ENCODE measurements at regions not wholly inside any gene's neighbourhood (a gene's known extent, or its start where the extent isn't known, plus 50 kb on each side); places are given as distances from the start of the nearest gene placed in this dataset.

- no peaks in the 10 kb centered on the region for H3K79me1 ChIP-seq (ENCODE audit: low read length)
- no peak overlapping the region for H4K8ac ChIP-seq (ENCODE audit: low read depth, low read length)
- H4K12ac ChIP-seq (ENCODE audit: low read depth, low read length), result no peak overlapping the region
- H3K9ac ChIP-seq (ENCODE audit: low read length), result no peak overlapping the region
- no peak overlapping the region for H2BK12ac ChIP-seq (ENCODE audit: low read length)
- no peaks in the 10 kb centered on the region for H3K27me3 ChIP-seq (ENCODE audit: insufficient read depth, low read length)
- no peaks in the 10 kb centered on the region for H3K79me2 ChIP-seq (ENCODE audit: control insufficient read depth, insufficient read depth, low read length, poor library complexity)
- no peak for DNase-seq
- no peak overlapping the region for H3K4me3 ChIP-seq (ENCODE audit: low read depth, low read length)
- no peak overlapping the region for H2AFZ ChIP-seq (ENCODE audit: insufficient read depth, low read length, poor library complexity)
- no peaks in the 10 kb centered on the region for H3K9me3 ChIP-seq (ENCODE audit: insufficient read depth, low read depth, low read length)
- no peak overlapping the region for H2BK120ac ChIP-seq (ENCODE audit: insufficient read depth, low read length, poor library complexity)
- H3K14ac ChIP-seq (ENCODE audit: low read length), result no peak overlapping the region
- no peak overlapping the region for H4K91ac ChIP-seq (ENCODE audit: low read depth, low read length)
- no peak overlapping the region for H3K4me2 ChIP-seq (ENCODE audit: low read length)
- no peaks in the 10 kb centered on the region for H3K4me1 ChIP-seq (ENCODE audit: control insufficient read depth in 1 of 2, insufficient read depth in 2 of 2, low read length in 2 of 2)
- no peak overlapping the region for H3K27ac ChIP-seq (ENCODE audit: low read depth, low read length)
- no peak overlapping the region for H2BK5ac ChIP-seq (ENCODE audit: low read depth, low read length, poor library complexity)
- H3K18ac ChIP-seq (ENCODE audit: low read length), result no peak overlapping the region
- 100% methylated on average over 1 of the region's 2 CpGs for whole genome bisulfite sequencing (ENCODE audit: extremely low coverage, insufficient coverage, insufficient read length)
- no peaks in the 10 kb centered on the region for H3K36me3 ChIP-seq (ENCODE audit: control insufficient read depth in 1 of 2, insufficient read depth in 2 of 2, low read length in 2 of 2)
- H3K4ac ChIP-seq (ENCODE audit: low read depth, low read length), result no peak overlapping the region
- no peak overlapping the region for H2AK5ac ChIP-seq (ENCODE audit: low read length)
- H3K23ac ChIP-seq (ENCODE audit: low read length), result no peak overlapping the region
Measured at GRCh38 chr20:57857118-57857517, 147.3 kb upstream of the PMEPA1 start.

- no peak overlapping the region for H3K4me2 ChIP-seq (ENCODE audit: low read length)
- no peak overlapping the region for H2BK12ac ChIP-seq (ENCODE audit: low read length)
- no peaks in the 10 kb centered on the region for H3K79me2 ChIP-seq (ENCODE audit: control insufficient read depth, insufficient read depth, low read length, poor library complexity)
- no peaks in the 10 kb centered on the region for H3K9me3 ChIP-seq (ENCODE audit: insufficient read depth, low read depth, low read length)
- H2BK120ac ChIP-seq (ENCODE audit: insufficient read depth, low read length, poor library complexity), result no peak overlapping the region
- H3K27ac ChIP-seq (ENCODE audit: low read depth, low read length), result no peak overlapping the region
- H3K23ac ChIP-seq (ENCODE audit: low read length), result no peak overlapping the region
- DNase-seq, result no peak
- H3K4me3 ChIP-seq (ENCODE audit: low read depth, low read length), result no peak overlapping the region
- H3K36me3 ChIP-seq (ENCODE audit: control insufficient read depth in 1 of 2, insufficient read depth in 2 of 2, low read length in 2 of 2), result no peaks in the 10 kb centered on the region
- H2AK5ac ChIP-seq (ENCODE audit: low read length), result no peak overlapping the region
- no CpG with 5 or more reads among the region's 2 CpGs for WGBS (ENCODE audit: extremely low coverage, insufficient coverage, insufficient read length)
- H3K14ac ChIP-seq (ENCODE audit: low read length), result no peak overlapping the region
- H2BK5ac ChIP-seq (ENCODE audit: low read depth, low read length, poor library complexity), result no peak overlapping the region
- no peaks in the 10 kb centered on the region for H3K79me1 ChIP-seq (ENCODE audit: low read length)
- H4K12ac ChIP-seq (ENCODE audit: low read depth, low read length), result no peak overlapping the region
- H3K4ac ChIP-seq (ENCODE audit: low read depth, low read length), result no peak overlapping the region
- H3K18ac ChIP-seq (ENCODE audit: low read length), result no peak overlapping the region
- H2AFZ ChIP-seq (ENCODE audit: insufficient read depth, low read length, poor library complexity), result no peak overlapping the region
- H3K9ac ChIP-seq (ENCODE audit: low read length), result no peak overlapping the region
- H4K8ac ChIP-seq (ENCODE audit: low read depth, low read length), result no peak overlapping the region
- H3K4me1 ChIP-seq (ENCODE audit: control insufficient read depth in 1 of 2, insufficient read depth in 2 of 2, low read length in 2 of 2), result no peaks in the 10 kb centered on the region
- H4K91ac ChIP-seq (ENCODE audit: low read depth, low read length), result no peak overlapping the region
- no peaks in the 10 kb centered on the region for H3K27me3 ChIP-seq (ENCODE audit: insufficient read depth, low read length)
Measured at GRCh38 chr20:57856658-57857057, 146.8 kb upstream of the PMEPA1 start.

- Histone ChIP-seq H3K4ac (ENCODE audit: low read depth, low read length) (no peak overlapping the region), H3K27ac (ENCODE audit: low read depth, low read length) (no peak overlapping the region), H2BK5ac (ENCODE audit: low read depth, low read length, poor library complexity) (no peak overlapping the region), H3K4me2 (ENCODE audit: low read length) (no peak overlapping the region), H3K14ac (ENCODE audit: low read length) (no peak overlapping the region), H3K36me3 (ENCODE audit: control insufficient read depth in 1 of 2, insufficient read depth in 2 of 2, low read length in 2 of 2) (no peaks in the 10 kb centered on the region), H3K79me1 (ENCODE audit: low read length) (no peaks in the 10 kb centered on the region), H2BK12ac (ENCODE audit: low read length) (no peak overlapping the region), H2AFZ (ENCODE audit: insufficient read depth, low read length, poor library complexity) (no peak overlapping the region), H3K23ac (ENCODE audit: low read length) (no peak overlapping the region), H3K27me3 (ENCODE audit: insufficient read depth, low read length) (no peaks in the 10 kb centered on the region), H4K12ac (ENCODE audit: low read depth, low read length) (no peak overlapping the region), H3K4me1 (ENCODE audit: control insufficient read depth in 1 of 2, insufficient read depth in 2 of 2, low read length in 2 of 2) (no peaks in the 10 kb centered on the region), H2BK120ac (ENCODE audit: insufficient read depth, low read length, poor library complexity) (no peak overlapping the region), H3K79me2 (ENCODE audit: control insufficient read depth, insufficient read depth, low read length, poor library complexity) (no peaks in the 10 kb centered on the region), H4K91ac (ENCODE audit: low read depth, low read length) (no peak overlapping the region), H3K9me3 (ENCODE audit: insufficient read depth, low read depth, low read length) (no peaks in the 10 kb centered on the region), H4K8ac (ENCODE audit: low read depth, low read length) (no peak overlapping the region), H3K18ac (ENCODE audit: low read length) (no peak overlapping the region), H3K4me3 (ENCODE audit: low read depth, low read length) (no peak overlapping the region), H3K9ac (ENCODE audit: low read length) (no peak overlapping the region), H2AK5ac (ENCODE audit: low read length) (no peak overlapping the region)
- no peak for DNase-seq
- no CpG with 5 or more reads among the region's 4 CpGs for WGBS (ENCODE audit: extremely low coverage, insufficient coverage, insufficient read length)
Measured at GRCh38 chr20:57851796-57852195, 142.0 kb upstream of the PMEPA1 start.

- Histone ChIP-seq H3K27ac (ENCODE audit: low read depth, low read length) (no peak overlapping the region), H3K79me2 (ENCODE audit: control insufficient read depth, insufficient read depth, low read length, poor library complexity) (no peaks in the 10 kb centered on the region), H4K12ac (ENCODE audit: low read depth, low read length) (no peak overlapping the region), H2AK5ac (ENCODE audit: low read length) (no peak overlapping the region), H3K23ac (ENCODE audit: low read length) (no peak overlapping the region), H4K8ac (ENCODE audit: low read depth, low read length) (no peak overlapping the region), H2BK5ac (ENCODE audit: low read depth, low read length, poor library complexity) (no peak overlapping the region), H2BK120ac (ENCODE audit: insufficient read depth, low read length, poor library complexity) (no peak overlapping the region), H3K9me3 (ENCODE audit: insufficient read depth, low read depth, low read length) (no peaks in the 10 kb centered on the region), H3K4me1 (ENCODE audit: control insufficient read depth in 1 of 2, insufficient read depth in 2 of 2, low read length in 2 of 2) (no peaks in the 10 kb centered on the region), H3K4me2 (ENCODE audit: low read length) (no peak overlapping the region), H2AFZ (ENCODE audit: insufficient read depth, low read length, poor library complexity) (no peak overlapping the region), H4K91ac (ENCODE audit: low read depth, low read length) (no peak overlapping the region), H3K18ac (ENCODE audit: low read length) (no peak overlapping the region), H2BK12ac (ENCODE audit: low read length) (no peak overlapping the region), H3K14ac (ENCODE audit: low read length) (no peak overlapping the region), H3K36me3 (ENCODE audit: control insufficient read depth in 1 of 2, insufficient read depth in 2 of 2, low read length in 2 of 2) (no peaks in the 10 kb centered on the region), H3K9ac (ENCODE audit: low read length) (no peak overlapping the region), H3K79me1 (ENCODE audit: low read length) (no peaks in the 10 kb centered on the region), H3K4me3 (ENCODE audit: low read depth, low read length) (no peak overlapping the region), H3K27me3 (ENCODE audit: insufficient read depth, low read length) (no peaks in the 10 kb centered on the region), H3K4ac (ENCODE audit: low read depth, low read length) (no peak overlapping the region)
- no peak for DNase-seq
- no CpG with 5 or more reads among the region's 3 CpGs for WGBS (ENCODE audit: extremely low coverage, insufficient coverage, insufficient read length)
Measured at GRCh38 chr20:57851025-57851682, 141.3 kb upstream of the PMEPA1 start.
